ENCODE measurements at regions not wholly inside any gene's neighbourhood (a gene's known extent, or its start where the extent isn't known, plus 50 kb on each side); places are given as distances from the start of the nearest gene placed in this dataset.
"Not testable (repeated sequence)": the region's sequence is repeated elsewhere in the genome, so short reads cannot be mapped to it uniquely, and the experiment has no call there.

DNA sequence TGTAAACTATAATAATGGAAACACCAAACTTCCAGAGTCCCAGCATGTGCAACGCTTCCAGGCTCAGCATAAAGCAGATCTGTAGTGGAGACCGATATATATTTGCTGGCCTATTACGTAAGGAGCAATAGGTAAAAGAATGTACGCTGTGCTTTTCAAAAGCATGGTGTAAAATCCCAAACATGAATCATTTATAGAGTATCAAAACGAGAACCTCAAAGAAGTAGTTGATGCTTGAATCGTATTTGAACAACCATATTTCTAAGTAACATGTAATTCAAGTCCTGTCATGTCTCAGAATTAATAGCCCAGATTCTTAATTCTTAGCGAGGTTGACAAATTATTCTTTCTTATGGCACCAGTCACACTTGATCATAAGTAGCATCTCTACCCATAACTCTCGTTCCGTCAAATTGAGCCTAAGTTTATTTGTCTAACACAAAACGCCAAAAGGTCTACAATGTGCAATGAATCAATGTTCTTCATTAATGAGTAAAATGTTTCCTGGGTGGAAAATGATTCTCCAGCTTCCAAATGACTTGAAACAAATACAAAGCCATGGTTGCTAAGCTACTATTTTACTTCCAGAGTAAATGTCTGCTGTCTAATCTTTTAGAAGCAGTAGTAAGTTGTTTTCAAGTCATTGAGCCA, 811.5 kb upstream of the FRG1 start:
- DNase-seq: no peak
- WGBS, 2 donors: 70 to 75% methylated on average over 10 of the region's 10 CpGs
- intact Hi-C loops (cut with DNase I): no loop called here

GRCh38 chr4:189131118-189131517, 809.6 kb upstream of the FRG1 start:
- Histone ChIP-seq H3K4me1 (no peaks in the 10 kb centered on the region), H3K9me3 (no peaks in the 10 kb centered on the region), H3K4me3 (replicated peaks in 1 of 3) (no peak overlapping the region), H3K27ac (no peak overlapping the region), H3K27me3 (no peaks in the 10 kb centered on the region), H3K36me3 (no peaks in the 10 kb centered on the region)
- TF ChIP-seq POLR2A (IDR thresholded peaks at IDR 0.05): no peak
- no peak for TF ChIP-seq CTCF (IDR thresholded peaks at IDR 0.05)
- intact Hi-C loops (cut with DNase I): no loop called here
- no peak for DNase-seq
- 63 to 69% methylated on average over 4 of the region's 4 CpGs for WGBS, 2 donors

More for the DNA sequence above, 811.5 kb upstream of the FRG1 start:
- H3K4me3 ChIP-seq (replicated peaks in 1 of 3): no peak overlapping the region
- H3K4me1 ChIP-seq: no peaks in the 10 kb centered on the region
- H3K27ac ChIP-seq: no peak overlapping the region
- no peaks in the 10 kb centered on the region for H3K9me3 ChIP-seq
- H3K27me3 ChIP-seq: no peaks in the 10 kb centered on the region
- no peaks in the 10 kb centered on the region for H3K36me3 ChIP-seq
- no peak for TF ChIP-seq CTCF (IDR thresholded peaks at IDR 0.05)
- TF ChIP-seq POLR2A (IDR thresholded peaks at IDR 0.05): no peak

GRCh38 chr4:189136462-189136861, 804.2 kb upstream of the FRG1 start:
- no peak for DNase-seq
- intact Hi-C loops (cut with DNase I): no loop called here
- H3K36me3 ChIP-seq: no peaks in the 10 kb centered on the region
- no peak overlapping the region for H3K27ac ChIP-seq
- TF ChIP-seq CTCF (IDR thresholded peaks at IDR 0.05) (no peak), POLR2A (IDR thresholded peaks at IDR 0.05) (no peak)
- WGBS, 2 donors: 77 to 89% methylated on average over 3 to 4 of the region's 4 CpGs
- no peak overlapping the region for H3K4me3 ChIP-seq (replicated peaks in 1 of 3)
- no peaks in the 10 kb centered on the region for H3K9me3 ChIP-seq
- H3K4me1 ChIP-seq: no peaks in the 10 kb centered on the region
- no peaks in the 10 kb centered on the region for H3K27me3 ChIP-seq

DNA sequence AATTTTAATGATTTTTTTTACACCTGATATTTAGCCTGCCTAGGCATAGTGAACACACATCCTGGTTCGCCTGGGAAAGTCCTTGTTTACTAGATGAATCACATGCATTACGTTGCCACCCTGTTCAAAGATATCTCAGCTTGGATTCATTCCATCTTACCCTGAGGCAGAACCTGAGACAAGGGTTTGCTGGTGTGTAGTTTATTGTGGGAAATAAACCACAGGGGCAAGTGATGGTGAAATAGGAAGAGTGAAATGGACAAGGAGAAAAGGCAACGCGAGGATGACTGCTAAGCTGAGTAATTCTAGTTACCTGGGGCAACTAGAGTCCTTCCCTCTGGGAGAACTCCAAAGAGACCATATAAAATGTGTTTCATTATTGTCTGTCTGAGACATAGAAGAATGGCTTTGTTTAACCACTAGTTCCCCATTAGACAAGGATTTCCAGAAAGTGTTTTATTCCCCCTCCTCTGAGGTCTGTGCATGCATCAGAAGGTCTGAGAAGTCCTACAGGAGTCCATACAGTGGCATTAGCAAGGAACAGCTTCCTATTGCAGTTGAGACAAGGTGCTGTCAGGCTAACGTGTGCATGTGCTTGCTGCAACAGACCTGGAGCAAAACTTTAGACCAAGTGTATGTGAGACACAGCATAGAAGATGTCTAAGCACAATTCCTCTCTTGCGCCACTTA, 797.3 kb upstream of the FRG1 start:
- no peak for DNase-seq
- H3K4me1 ChIP-seq: no peaks in the 10 kb centered on the region
- no peaks in the 10 kb centered on the region for H3K27me3 ChIP-seq
- H3K4me3 ChIP-seq (replicated peaks in 1 of 3): no peak overlapping the region
- intact Hi-C loops (cut with DNase I): no loop called here
- WGBS, 2 donors: 79 to 90% methylated on average over 6 of the region's 6 CpGs
- no peak for TF ChIP-seq POLR2A (IDR thresholded peaks at IDR 0.05)
- no peaks in the 10 kb centered on the region for H3K9me3 ChIP-seq
- H3K36me3 ChIP-seq: no peaks in the 10 kb centered on the region
- H3K27ac ChIP-seq: no peak overlapping the region

DNA sequence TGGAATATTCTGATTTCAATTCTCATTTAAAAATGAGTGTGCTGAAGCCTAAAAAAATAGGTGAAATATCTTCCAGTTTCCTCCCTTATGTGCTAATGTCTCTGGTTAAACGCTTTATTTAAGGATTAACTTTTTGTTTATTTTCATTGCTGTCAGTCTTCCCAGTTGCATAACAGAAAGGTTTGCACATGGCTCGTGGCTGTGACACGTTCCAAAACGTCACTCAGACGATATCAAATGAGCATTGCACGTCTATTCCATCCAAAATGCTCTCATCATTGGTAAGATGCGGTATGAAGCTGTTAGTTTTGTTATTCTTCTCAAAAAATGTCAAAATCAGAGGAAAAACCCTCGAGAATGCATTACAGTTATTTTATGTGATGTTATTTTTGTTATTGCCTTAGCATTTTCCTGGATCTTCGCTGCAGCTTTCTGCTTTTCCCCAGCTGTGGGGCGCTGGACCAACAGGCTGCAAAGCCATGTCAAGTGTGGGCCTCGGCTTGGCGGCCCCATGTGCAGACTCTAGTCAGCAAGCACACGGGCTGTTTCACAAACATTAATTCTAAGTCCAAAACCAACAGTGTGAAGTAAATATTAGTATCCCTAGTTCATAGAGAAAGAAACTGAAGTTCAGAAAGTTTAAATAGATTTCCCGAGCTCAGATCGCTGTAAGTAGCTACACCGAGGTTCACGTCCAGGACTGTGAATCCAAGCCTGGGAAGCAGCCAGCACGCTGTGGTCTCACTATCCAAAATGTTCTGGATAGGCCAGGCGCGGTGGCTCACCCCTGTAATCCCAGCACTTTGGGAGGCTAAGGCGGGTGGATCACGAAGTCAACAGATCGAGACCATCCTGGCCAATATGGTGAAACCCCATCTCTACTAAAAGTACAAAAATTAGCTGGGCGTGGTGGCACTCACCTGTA, 793.4 kb upstream of the FRG1 start:
- no peak for DNase-seq
- TF ChIP-seq CTCF (IDR thresholded peaks at IDR 0.05) (no peak), POLR2A (IDR thresholded peaks at IDR 0.05) (no peak)
- Histone ChIP-seq H3K4me1 (no peaks in the 10 kb centered on the region), H3K9me3 (no peaks in the 10 kb centered on the region), H3K27ac (no peak overlapping the region), H3K27me3 (no peaks in the 10 kb centered on the region), H3K36me3 (no peaks in the 10 kb centered on the region), H3K4me3 (replicated peaks in 1 of 3) (no peak overlapping the region)
- intact Hi-C loops (cut with DNase I): no loop called here
- 83 to 86% methylated on average over 24 of the region's 24 CpGs for WGBS, 2 donors

- H3K9me3 ChIP-seq; DNase-seq; intact Hi-C loops (cut with DNase I); H3K27ac ChIP-seq; H3K27me3 ChIP-seq; H3K4me3 ChIP-seq (replicated peaks in 1 of 3); H3K36me3 ChIP-seq; H3K4me1 ChIP-seq: not testable (repeated sequence)
- 85 to 93% methylated on average over 6 to 8 of the region's 13 CpGs for WGBS, 2 donors
Measured at GRCh38 chr4:189155083-189155482, 785.6 kb upstream of the FRG1 start.

All from thyroid gland (tissue), 4 donors.